Loucy (cell line): ENCODE measurements at regions not wholly inside any gene's neighbourhood (a gene's known extent, or its start where the extent isn't known, plus 50 kb on each side); places are given as distances from the start of the nearest gene placed in this dataset.

Source experiments
- H2AFZ ChIP-seq: fragments of 200-600 bp; sonication (generic); 2 replicates; pipeline ENCODE4 v1.6.0; 2016; ENCODE audit warnings: antibody characterized with exemption, mild to moderate bottlenecking, low read length, moderate library complexity
- H3F3A ChIP-seq: fragments of 200-600 bp; 2 replicates; pipeline ENCODE4 v1.6.0; 2016; ENCODE audit warnings: antibody characterized with exemption, low read depth, mild to moderate bottlenecking
- H3K27me3 ChIP-seq: fragments of 200-600 bp; sonication (generic); 2 replicates; pipeline ENCODE4 v1.6.1; 2014; ENCODE audit warnings: low read length, mild to moderate bottlenecking; ENCODE audit not compliant: insufficient read depth, poor library complexity, severe bottlenecking
- H3K36me3 ChIP-seq: fragments of 200-600 bp; sonication (generic); 2 replicates; pipeline ENCODE4 v1.6.1; 2016; ENCODE audit warnings: low read length; ENCODE audit not compliant: insufficient read depth
- H3K4me1 ChIP-seq: fragments of 200-600 bp; sonication (generic); 2 replicates; pipeline ENCODE4 v1.5.1; 2014; ENCODE audit warnings: low read length, mild to moderate bottlenecking; ENCODE audit not compliant: insufficient read depth, poor library complexity, severe bottlenecking
- H3K4me2 ChIP-seq: fragments of 200-600 bp; sonication (generic); 2 replicates; pipeline ENCODE4 v1.6.0; 2014; ENCODE audit warnings: antibody characterized with exemption, low read length, low read depth, mild to moderate bottlenecking; ENCODE audit not compliant: poor library complexity, severe bottlenecking
- H3K4me3 ChIP-seq: fragments of 200-600 bp; sonication (generic); 2 replicates; pipeline ENCODE4 v1.5.1; 2014; ENCODE audit warnings: low read length, mild to moderate bottlenecking, mixed read lengths; ENCODE audit not compliant: poor library complexity, severe bottlenecking
- H3K79me2 ChIP-seq: fragments of 200-600 bp; sonication (generic); 2 replicates; pipeline ENCODE4 v1.6.1; 2014; ENCODE audit warnings: low read length; ENCODE audit not compliant: insufficient read depth
- H3K9ac ChIP-seq: fragments of 200-600 bp; sonication (generic); 2 replicates; pipeline ENCODE4 v1.6.0; 2014; ENCODE audit warnings: mild to moderate bottlenecking, low read depth, low read length, moderate library complexity; ENCODE audit not compliant: poor library complexity, severe bottlenecking
- H3K9me2 ChIP-seq: fragments of 200-600 bp; sonication (generic); replicated peaks from 2 replicates; pipeline ENCODE4 v1.6.1; 2016; ENCODE audit warnings: low read depth, low read length, mixed read lengths
- H3K9me3 ChIP-seq: fragments of 200-600 bp; sonication (generic); 2 replicates; pipeline ENCODE4 v1.6.1; 2014; ENCODE audit warnings: mild to moderate bottlenecking, antibody characterized with exemption, low read length, low read depth; ENCODE audit not compliant: insufficient read depth
- H4K20me1 ChIP-seq: fragments of 200-600 bp; sonication (generic); 2 replicates; pipeline ENCODE4 v1.6.0; 2014; ENCODE audit warnings: antibody characterized with exemption, low read length, mild to moderate bottlenecking; ENCODE audit not compliant: insufficient read depth, poor library complexity, severe bottlenecking
- CTCF ChIP-seq: fragments of 200-600 bp; sonication (generic); conservative IDR thresholded peaks from 2 replicates; pipeline ENCODE4 v1.5.1; 2014; ENCODE audit warnings: mild to moderate bottlenecking, antibody characterized with exemption, low read length
- EZH2phosphoT487 ChIP-seq: fragments of 200-600 bp; IDR thresholded peaks from 2 replicates; pipeline ENCODE4 v1.6.1; 2018; ENCODE audit warnings: antibody characterized with exemption, mild to moderate bottlenecking, moderate library complexity, borderline replicate concordance

- H3K9me3 ChIP-seq: no peaks in the 10 kb centered on the region
- peaks cover 8% of the 10 kb centered on the region for H3K4me1 ChIP-seq
- no peaks in the 10 kb centered on the region for H3K79me2 ChIP-seq
- H3K36me3 ChIP-seq: no peaks in the 10 kb centered on the region
- H3K9ac ChIP-seq: no peak overlapping the region
- H3F3A ChIP-seq: no peaks in the 10 kb centered on the region
- no peak overlapping the region for H3K4me2 ChIP-seq
- no peak for TF ChIP-seq CTCF
- TF ChIP-seq EZH2phosphoT487: no peak
- H3K9me2 ChIP-seq: no peaks in the 10 kb centered on the region
- no peaks in the 10 kb centered on the region for H4K20me1 ChIP-seq
- H3K27me3 ChIP-seq: no peaks in the 10 kb centered on the region
- H3K4me3 ChIP-seq: no peak overlapping the region
- no peak overlapping the region for H2AFZ ChIP-seq
Observed at GRCh38 chrX:102845020-102845419, 92.1 kb upstream of the RAB40AL start.

DNA sequence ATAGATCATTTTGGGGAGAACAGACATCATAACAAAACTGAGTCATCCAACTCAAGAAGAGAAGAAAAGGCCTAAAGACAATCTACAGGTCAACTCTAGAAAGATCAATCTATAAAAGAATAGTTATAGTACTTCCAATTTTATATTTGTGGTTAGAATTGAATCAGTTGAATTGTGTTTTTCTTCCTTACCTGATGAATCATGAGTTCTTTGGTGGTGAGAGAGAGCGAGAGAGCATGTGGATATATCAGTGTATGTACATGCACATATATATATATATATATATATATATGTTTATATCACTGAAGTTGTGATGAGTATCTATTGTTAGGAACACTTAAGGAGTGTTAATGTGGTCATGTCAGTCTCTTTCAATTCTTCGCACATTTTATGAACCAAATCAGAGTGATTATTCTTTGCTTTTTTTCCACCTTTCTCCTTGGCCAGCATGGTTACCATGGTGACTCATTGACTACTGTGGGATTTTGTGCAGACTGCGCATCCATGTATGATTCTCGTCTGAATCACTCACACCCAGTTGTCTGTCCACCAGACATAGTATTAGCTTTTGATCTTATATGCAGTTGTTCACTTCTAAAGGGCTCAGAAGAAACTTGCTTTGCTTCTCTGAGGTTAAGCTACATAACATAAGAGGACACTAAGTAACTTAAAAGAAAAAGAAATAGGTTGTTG, 90.4 kb upstream of the RAB40AL start:
- Histone ChIP-seq H3K27me3 (no peaks in the 10 kb centered on the region), H3K9ac (no peak overlapping the region), H3K4me1 (no peaks in the 10 kb centered on the region), H3K79me2 (no peaks in the 10 kb centered on the region), H3K9me3 (no peaks in the 10 kb centered on the region), H3K4me2 (no peak overlapping the region), H2AFZ (no peak overlapping the region), H3K4me3 (no peak overlapping the region), H3K9me2 (no peaks in the 10 kb centered on the region), H3K36me3 (no peaks in the 10 kb centered on the region), H3F3A (no peaks in the 10 kb centered on the region), H4K20me1 (no peaks in the 10 kb centered on the region)
- no peak for TF ChIP-seq CTCF
- no peak for TF ChIP-seq EZH2phosphoT487

DNA sequence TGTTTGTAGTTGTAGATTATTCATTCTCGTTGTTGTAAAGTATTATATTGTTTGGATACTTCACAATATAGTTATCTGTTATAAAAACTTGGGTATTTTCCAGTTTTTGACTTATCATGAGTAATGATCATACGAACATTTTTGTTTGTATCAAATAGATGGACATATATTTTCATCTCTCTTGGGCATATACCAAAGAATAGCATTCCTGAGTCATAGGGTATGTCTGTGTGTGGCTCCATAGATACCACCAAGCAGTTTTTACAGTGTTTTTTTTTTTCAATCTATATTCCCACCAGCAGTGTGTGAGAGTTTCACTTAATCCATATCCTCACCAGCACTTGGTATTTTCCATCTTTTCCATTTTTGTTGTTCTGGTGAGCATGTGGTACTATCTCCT, 89.7 kb upstream of the RAB40AL start:
- Histone ChIP-seq H3K4me2 (no peak overlapping the region), H3K27me3 (no peaks in the 10 kb centered on the region), H3K9ac (no peak overlapping the region), H2AFZ (no peak overlapping the region), H3K36me3 (no peaks in the 10 kb centered on the region), H3K79me2 (no peaks in the 10 kb centered on the region), H3K4me1 (no peaks in the 10 kb centered on the region), H4K20me1 (no peaks in the 10 kb centered on the region), H3K9me2 (no peaks in the 10 kb centered on the region), H3K9me3 (no peaks in the 10 kb centered on the region), H3F3A (no peaks in the 10 kb centered on the region), H3K4me3 (no peak overlapping the region)
- TF ChIP-seq CTCF (no peak), EZH2phosphoT487 (no peak)
